Loucy (cell line): ENCODE measurements at regions not wholly inside any gene's neighbourhood (a gene's known extent, or its start where the extent isn't known, plus 50 kb on each side); places are given as distances from the start of the nearest gene placed in this dataset.
A peak's percentile ranks its signal among the peaks of the same experiment; 100 is the strongest.

Source experiments
- H2AFZ ChIP-seq: fragments of 200-600 bp; sonication (generic); 2 replicates; pipeline ENCODE4 v1.6.0; 2016; ENCODE audit warnings: antibody characterized with exemption, mild to moderate bottlenecking, low read length, moderate library complexity
- H3F3A ChIP-seq: fragments of 200-600 bp; 2 replicates; pipeline ENCODE4 v1.6.0; 2016; ENCODE audit warnings: antibody characterized with exemption, low read depth, mild to moderate bottlenecking
- H3K27me3 ChIP-seq: fragments of 200-600 bp; sonication (generic); 2 replicates; pipeline ENCODE4 v1.6.1; 2014; ENCODE audit warnings: low read length, mild to moderate bottlenecking; ENCODE audit not compliant: insufficient read depth, poor library complexity, severe bottlenecking
- H3K36me3 ChIP-seq: fragments of 200-600 bp; sonication (generic); 2 replicates; pipeline ENCODE4 v1.6.1; 2016; ENCODE audit warnings: low read length; ENCODE audit not compliant: insufficient read depth
- H3K4me1 ChIP-seq: fragments of 200-600 bp; sonication (generic); 2 replicates; pipeline ENCODE4 v1.5.1; 2014; ENCODE audit warnings: low read length, mild to moderate bottlenecking; ENCODE audit not compliant: insufficient read depth, poor library complexity, severe bottlenecking
- H3K4me2 ChIP-seq: fragments of 200-600 bp; sonication (generic); 2 replicates; pipeline ENCODE4 v1.6.0; 2014; ENCODE audit warnings: antibody characterized with exemption, low read length, low read depth, mild to moderate bottlenecking; ENCODE audit not compliant: poor library complexity, severe bottlenecking
- H3K4me3 ChIP-seq: fragments of 200-600 bp; sonication (generic); 2 replicates; pipeline ENCODE4 v1.5.1; 2014; ENCODE audit warnings: low read length, mild to moderate bottlenecking, mixed read lengths; ENCODE audit not compliant: poor library complexity, severe bottlenecking
- H3K79me2 ChIP-seq: fragments of 200-600 bp; sonication (generic); 2 replicates; pipeline ENCODE4 v1.6.1; 2014; ENCODE audit warnings: low read length; ENCODE audit not compliant: insufficient read depth
- H3K9ac ChIP-seq: fragments of 200-600 bp; sonication (generic); 2 replicates; pipeline ENCODE4 v1.6.0; 2014; ENCODE audit warnings: mild to moderate bottlenecking, low read depth, low read length, moderate library complexity; ENCODE audit not compliant: poor library complexity, severe bottlenecking
- H3K9me2 ChIP-seq: fragments of 200-600 bp; sonication (generic); replicated peaks from 2 replicates; pipeline ENCODE4 v1.6.1; 2016; ENCODE audit warnings: low read depth, low read length, mixed read lengths
- H3K9me3 ChIP-seq: fragments of 200-600 bp; sonication (generic); 2 replicates; pipeline ENCODE4 v1.6.1; 2014; ENCODE audit warnings: mild to moderate bottlenecking, antibody characterized with exemption, low read length, low read depth; ENCODE audit not compliant: insufficient read depth
- H4K20me1 ChIP-seq: fragments of 200-600 bp; sonication (generic); 2 replicates; pipeline ENCODE4 v1.6.0; 2014; ENCODE audit warnings: antibody characterized with exemption, low read length, mild to moderate bottlenecking; ENCODE audit not compliant: insufficient read depth, poor library complexity, severe bottlenecking
- CTCF ChIP-seq: fragments of 200-600 bp; sonication (generic); conservative IDR thresholded peaks from 2 replicates; pipeline ENCODE4 v1.5.1; 2014; ENCODE audit warnings: mild to moderate bottlenecking, antibody characterized with exemption, low read length
- EZH2phosphoT487 ChIP-seq: fragments of 200-600 bp; IDR thresholded peaks from 2 replicates; pipeline ENCODE4 v1.6.1; 2018; ENCODE audit warnings: antibody characterized with exemption, mild to moderate bottlenecking, moderate library complexity, borderline replicate concordance

GRCh38 chr6:153966001-153966400 lies 73.0 kb upstream of the OPRM1 start:
- Histone ChIP-seq H3K9me3 (no peaks in the 10 kb centered on the region), H4K20me1 (no peaks in the 10 kb centered on the region), H3K36me3 (no peaks in the 10 kb centered on the region), H3K9me2 (no peaks in the 10 kb centered on the region), H3K27me3 (no peaks in the 10 kb centered on the region), H3K9ac (no peak overlapping the region), H3K4me3 (no peak overlapping the region), H3K79me2 (no peaks in the 10 kb centered on the region), H3K4me1 (no peaks in the 10 kb centered on the region), H2AFZ (no peak overlapping the region), H3F3A (no peaks in the 10 kb centered on the region), H3K4me2 (peak overlapping the region; percentile 32)
- TF ChIP-seq CTCF: no peak
- TF ChIP-seq EZH2phosphoT487: no peak

- no peak overlapping the region for H3K4me2 ChIP-seq
- no peak for TF ChIP-seq EZH2phosphoT487
- peak; percentile 20; the same call in 1 of the 2 replicates for TF ChIP-seq CTCF
- H3K27me3 ChIP-seq: no peaks in the 10 kb centered on the region
- no peak overlapping the region for H3K9ac ChIP-seq
- H4K20me1 ChIP-seq: no peaks in the 10 kb centered on the region
- no peaks in the 10 kb centered on the region for H3K36me3 ChIP-seq
- H3K4me3 ChIP-seq: no peak overlapping the region
- H3K9me2 ChIP-seq: no peaks in the 10 kb centered on the region
- no peaks in the 10 kb centered on the region for H3K9me3 ChIP-seq
- no peaks in the 10 kb centered on the region for H3K79me2 ChIP-seq
- no peak overlapping the region for H2AFZ ChIP-seq
- no peaks in the 10 kb centered on the region for H3F3A ChIP-seq
- H3K4me1 ChIP-seq: no peaks in the 10 kb centered on the region
Observed at GRCh38 chr6:153963352-153963751, 75.7 kb upstream of the OPRM1 start.

- Histone ChIP-seq H3K4me2 (no peak overlapping the region), H4K20me1 (no peaks in the 10 kb centered on the region), H3K79me2 (no peaks in the 10 kb centered on the region), H3K4me1 (no peaks in the 10 kb centered on the region), H3K36me3 (no peaks in the 10 kb centered on the region), H3K27me3 (no peaks in the 10 kb centered on the region), H3K9me2 (no peaks in the 10 kb centered on the region), H2AFZ (no peak overlapping the region), H3K9ac (no peak overlapping the region), H3F3A (no peaks in the 10 kb centered on the region), H3K9me3 (no peaks in the 10 kb centered on the region), H3K4me3 (no peak overlapping the region)
- TF ChIP-seq CTCF (no peak), EZH2phosphoT487 (no peak)
Observed at GRCh38 chr6:153962555-153962954, 76.5 kb upstream of the OPRM1 start.
